ENCODE measurements at regions not wholly inside any gene's neighbourhood (a gene's known extent, or its start where the extent isn't known, plus 50 kb on each side); places are given as distances from the start of the nearest gene placed in this dataset.
A peak's percentile ranks its signal among the peaks of the same experiment; 100 is the strongest.

GRCh38 chr6:111987295-111987694 lies 66.6 kb upstream of the CCN6 start:
- DNase-seq (ENCODE audit: low spot score) = no peak

GRCh38 chr6:111988926-111989325 lies 65.0 kb upstream of the CCN6 start:
- DNase-seq (ENCODE audit: low spot score) = no peak

GRCh38 chr6:111989743-111990142 lies 64.2 kb upstream of the CCN6 start:
- no peak for DNase-seq (ENCODE audit: low spot score)

GRCh38 chr6:111990214-111990613 lies 63.7 kb upstream of the CCN6 start:
- DNase-seq (ENCODE audit: low spot score) = no peak

DNA sequence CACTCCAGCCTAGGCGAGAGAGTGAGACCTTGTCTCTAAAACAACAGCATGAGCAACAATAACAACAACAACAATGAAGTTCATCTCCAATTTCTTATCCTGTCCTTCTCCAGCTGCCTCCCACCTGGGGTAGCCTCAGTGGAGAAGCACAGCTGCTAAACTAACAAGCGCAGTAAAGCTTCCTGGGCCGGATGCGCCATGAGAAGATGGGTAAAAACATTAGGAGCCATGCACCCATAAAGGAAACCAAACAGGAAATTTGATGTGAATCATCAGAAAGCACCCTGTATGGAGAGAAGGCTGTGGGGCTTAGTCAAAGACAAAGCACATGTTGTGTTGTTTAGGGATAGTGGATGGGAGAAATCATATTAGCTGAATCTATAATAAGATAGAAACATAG lies 61.1 kb upstream of the CCN6 start:
- no peak for DNase-seq (ENCODE audit: low spot score)

DNA sequence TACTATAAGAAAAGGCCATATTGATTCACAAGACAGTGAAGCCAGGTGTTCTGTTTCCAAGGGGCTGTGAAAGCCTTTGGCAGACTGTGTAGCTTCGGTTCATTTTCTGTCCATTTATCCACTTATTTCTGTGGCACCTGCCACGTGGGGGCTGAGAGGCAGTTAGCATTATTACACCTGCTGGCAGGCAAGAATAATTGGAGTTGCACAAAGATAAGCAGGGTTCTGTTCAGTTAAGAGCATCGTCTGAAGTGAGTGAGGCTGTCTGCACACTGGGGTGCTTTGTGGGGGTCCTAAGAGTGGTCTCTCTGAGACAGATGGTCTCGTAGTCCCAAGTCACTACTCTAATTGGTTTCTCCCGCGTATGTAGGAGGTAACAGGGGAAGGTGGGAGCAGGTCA lies 60.6 kb upstream of the CCN6 start:
- no peak for DNase-seq (ENCODE audit: low spot score)

DNA sequence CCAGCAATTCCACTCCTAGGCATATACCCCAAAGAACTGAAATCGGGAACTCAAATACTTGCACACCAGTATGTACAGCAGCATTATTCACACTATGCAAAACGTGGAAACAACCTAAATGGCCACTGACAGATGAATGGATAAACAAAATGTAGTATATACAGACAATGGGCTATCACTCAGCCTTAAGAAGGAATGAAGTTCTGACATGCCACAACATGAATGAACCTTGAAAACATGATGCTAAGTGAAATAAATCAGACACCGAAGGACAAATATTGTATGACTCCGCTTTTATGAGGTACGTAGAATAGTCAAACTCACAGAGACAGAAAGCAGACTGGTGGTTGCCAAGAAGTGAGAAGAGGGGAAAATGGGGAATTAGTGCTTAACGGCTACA lies 59.1 kb upstream of the CCN6 start:
- DNase-seq (ENCODE audit: low spot score) = no peak

GRCh38 chr6:111995404-111995803 lies 58.5 kb upstream of the CCN6 start:
- DNase-seq (ENCODE audit: low spot score) = no peak

DNA sequence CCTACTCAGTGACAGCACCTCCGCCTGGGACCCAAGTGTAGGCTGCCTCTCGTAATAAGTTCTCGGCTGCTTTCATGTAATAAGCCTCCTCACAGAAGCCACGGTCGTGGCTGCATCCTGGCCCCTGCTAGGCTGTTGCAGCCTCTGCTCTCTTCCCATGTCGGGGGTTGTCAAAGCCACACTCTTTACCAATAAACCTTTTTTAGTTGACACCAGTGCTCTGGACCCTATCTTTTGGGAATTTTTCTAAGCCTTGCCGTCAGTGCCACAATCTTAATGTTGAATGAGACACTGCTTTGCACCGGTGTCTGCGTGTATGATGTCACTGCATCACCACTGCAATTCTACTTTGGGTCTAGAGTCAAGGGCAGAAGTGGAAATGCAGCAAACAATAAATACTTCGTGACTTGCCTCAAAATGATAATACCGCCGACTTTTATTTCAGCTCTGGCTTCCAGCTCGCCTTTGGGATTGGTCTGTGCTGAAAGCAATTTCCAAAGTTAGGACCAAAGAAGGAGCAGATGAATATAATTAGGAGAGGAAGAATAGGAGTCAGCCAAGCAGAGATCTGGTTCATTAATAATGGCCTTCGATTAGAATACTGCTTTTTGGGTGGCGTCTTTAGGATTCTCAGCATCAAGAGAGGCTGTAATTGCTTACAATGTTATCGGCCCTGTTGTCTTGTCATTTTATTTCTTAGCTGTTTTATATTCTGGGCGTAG lies 57.6 kb upstream of the CCN6 start:
- no peak for DNase-seq (ENCODE audit: low spot score)

DNA sequence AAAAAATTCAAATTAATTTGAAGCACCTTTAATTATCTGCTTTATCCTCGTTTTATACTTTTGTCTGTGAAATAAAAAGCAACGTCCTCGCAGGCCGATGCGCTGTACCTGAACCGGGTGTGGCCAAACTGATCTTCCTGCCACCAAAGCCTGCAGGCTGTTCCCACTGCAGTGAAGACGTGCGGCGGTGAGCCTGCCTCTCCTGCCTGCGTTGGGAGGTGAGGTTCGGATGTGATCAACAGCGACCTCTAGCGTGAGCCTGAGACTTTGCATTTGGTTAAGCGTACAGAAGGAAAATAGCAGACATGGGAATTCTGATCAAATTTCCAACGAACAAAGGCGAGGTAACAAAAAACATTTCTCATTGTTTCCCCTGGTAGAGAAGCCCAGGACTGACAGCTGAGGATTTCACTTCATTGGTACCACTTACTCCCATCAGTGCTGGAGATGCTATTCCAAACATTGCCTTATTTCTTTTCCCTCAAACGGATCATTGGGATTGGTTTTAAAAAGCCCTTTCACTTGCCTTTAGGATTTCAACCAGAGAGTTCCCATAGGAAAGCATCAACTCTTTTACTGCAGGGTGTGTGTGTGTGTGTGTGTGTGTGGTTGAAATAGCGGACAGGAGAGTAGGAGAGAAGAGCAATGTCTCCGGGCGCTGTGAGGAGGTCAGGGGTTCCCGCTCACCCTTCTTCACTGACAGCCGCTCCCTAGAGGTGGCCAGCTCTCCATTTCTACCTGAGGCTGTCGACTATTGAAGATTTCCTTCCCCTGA lies 56.6 kb upstream of the CCN6 start:
- DNase-seq (ENCODE audit: low spot score) = peak; percentile 80

- DNase-seq (ENCODE audit: low spot score) = no peak
Measured at GRCh38 chr6:111997853-111998208, 56.1 kb upstream of the CCN6 start.

DNA sequence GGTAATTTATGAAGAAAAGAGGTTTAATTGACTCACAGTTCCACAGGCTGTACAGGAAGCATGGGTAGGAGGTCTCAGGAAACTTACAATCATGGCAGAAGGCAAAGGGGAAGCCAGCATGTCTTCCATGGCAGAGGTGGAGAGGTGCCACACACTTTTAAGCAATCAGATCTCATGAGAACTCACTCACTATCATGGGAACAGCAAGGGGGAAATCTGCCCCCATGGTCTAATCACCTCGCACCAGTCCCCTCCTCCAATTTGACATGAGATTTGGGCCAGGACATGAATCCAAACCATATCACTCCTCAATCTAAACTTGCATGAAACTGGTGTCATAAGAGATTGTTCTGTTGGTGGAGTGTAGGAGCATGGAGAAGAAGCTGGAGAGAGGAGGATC lies 51.6 kb upstream of the CCN6 start:
- no peak for DNase-seq (ENCODE audit: low spot score)

All from pons (tissue), 1 donor.